PC-9 (cell line): ENCODE measurements at regions not wholly inside any gene's neighbourhood (a gene's known extent, or its start where the extent isn't known, plus 50 kb on each side); places are given as distances from the start of the nearest gene placed in this dataset.

Experiments
- BruUV-seq: library from RNA; stranded (reverse); fragments of 400-500 nt; replicated peaks from 2 replicates; lab custom pipeline; 2021; lab: Mats Ljungman, UMichigan
- CTCF ChIA-PET: fragments of 300-600 bp; sonication (Branson Sonifier 250); formaldehyde crosslinking; loops from one replicate; lab custom pipeline; 2022; ENCODE audit warnings: antibody characterized with exemption; lab: Charles Lee
- POLR2A ChIA-PET: fragments of 300-600 bp; sonication (Branson Sonifier 250); formaldehyde crosslinking; loops from one replicate; lab custom pipeline; 2022; ENCODE audit warnings: antibody characterized with exemption; ENCODE audit not compliant: unreplicated experiment; lab: Charles Lee
- DNase-seq, 2 experiments: peaks; one replicate each; pipeline versions ENCODE4 v3.0.0 to v3.0.0-alpha.2; 2015 to 2022; ENCODE audit warnings: mixed read lengths in 1 of 2
- H2AFZ ChIP-seq: fragments of 200-600 bp; sonication (generic); 2 replicates; pipeline ENCODE4 v1.8.1; 2017; ENCODE audit warnings: antibody characterized with exemption
- H3F3A ChIP-seq: fragments of 200-600 bp; sonication (generic); 2 replicates; pipeline ENCODE4 v1.8.1; 2017; ENCODE audit warnings: antibody characterized with exemption, mild to moderate bottlenecking, low read depth; ENCODE audit not compliant: insufficient read depth
- H3K27ac ChIP-seq: fragments of 200-600 bp; sonication (generic); 2 replicates; pipeline ENCODE4 v1.6.1; 2016; ENCODE audit warnings: mixed run types
- H3K27me3 ChIP-seq: fragments of 200-600 bp; sonication (generic); 2 replicates; pipeline ENCODE4 v1.6.1; 2016; ENCODE audit warnings: low read depth, mixed run types; ENCODE audit not compliant: insufficient read depth
- H3K36me3 ChIP-seq: fragments of 200-600 bp; sonication (generic); 2 replicates; pipeline ENCODE4 v1.6.1; 2016; ENCODE audit warnings: low read depth, mixed run types
- H3K4me1 ChIP-seq: fragments of 200-600 bp; sonication (generic); replicated peaks from 2 replicates; pipeline ENCODE4 v1.6.1; 2016; ENCODE audit warnings: mixed run types; ENCODE audit not compliant: insufficient read depth
- H3K4me2 ChIP-seq: fragments of 200-600 bp; sonication (generic); 2 replicates; pipeline ENCODE4 v1.6.1; 2017; ENCODE audit warnings: mixed run types
- H3K4me3 ChIP-seq: fragments of 200-600 bp; sonication (generic); 2 replicates; pipeline ENCODE4 v1.6.1; 2016; ENCODE audit warnings: mixed run types
- H3K79me2 ChIP-seq: fragments of 200-600 bp; sonication (generic); 2 replicates; pipeline ENCODE4 v1.6.1; 2017; ENCODE audit warnings: low read depth, mixed run types
- H3K9me2 ChIP-seq: fragments of 200-600 bp; sonication (generic); 2 replicates; pipeline ENCODE4 v1.8.1; 2017; ENCODE audit warnings: mild to moderate bottlenecking; ENCODE audit not compliant: insufficient read depth
- H3K9me3 ChIP-seq: fragments of 200-600 bp; sonication (generic); 2 replicates; pipeline ENCODE4 v1.8.1; 2016; ENCODE audit warnings: low read depth; ENCODE audit not compliant: insufficient read depth
- H4K20me1 ChIP-seq: fragments of 200-600 bp; sonication (generic); 2 replicates; pipeline ENCODE4 v1.8.1; 2017; ENCODE audit not compliant: insufficient read depth
- EZH2 ChIP-seq: fragments of 200-600 bp; sonication (generic); IDR thresholded peaks from 2 replicates; pipeline ENCODE4 v1.8.0; 2017; ENCODE audit warnings: antibody characterized with exemption, low read depth
- intact Hi-C: fragments of 100-400 bp; cut with micrococcal nuclease; formaldehyde crosslinking; loops from one replicate; pipeline ENCODE4 v1.10.0; 2022; ENCODE audit not compliant: unreplicated experiment
- TF ChIP-seq, protein P1 (sequence below): fragments of 200-600 bp; sonication (generic); conservative IDR thresholded peaks from 2 replicates; pipeline ENCODE4 v1.6.1; 2017; ENCODE audit warnings: mixed run types, antibody characterized with exemption, mild to moderate bottlenecking, moderate library complexity

- no peak for DNase-seq
- no peaks in the 10 kb centered on the region for H3K27me3 ChIP-seq
- CTCF ChIA-PET, result no interaction called here
- no peak overlapping the region for H2AFZ ChIP-seq
- no peaks in the 10 kb centered on the region for H3K4me1 ChIP-seq
- H3K4me3 ChIP-seq, result no peak overlapping the region
- POLR2A ChIA-PET, result no interaction called here
- H3K27ac ChIP-seq, result no peak overlapping the region
- BruUV-seq, result no TSS peak
- no peak for TF ChIP-seq EZH2
- TF ChIP-seq, protein P1, sequence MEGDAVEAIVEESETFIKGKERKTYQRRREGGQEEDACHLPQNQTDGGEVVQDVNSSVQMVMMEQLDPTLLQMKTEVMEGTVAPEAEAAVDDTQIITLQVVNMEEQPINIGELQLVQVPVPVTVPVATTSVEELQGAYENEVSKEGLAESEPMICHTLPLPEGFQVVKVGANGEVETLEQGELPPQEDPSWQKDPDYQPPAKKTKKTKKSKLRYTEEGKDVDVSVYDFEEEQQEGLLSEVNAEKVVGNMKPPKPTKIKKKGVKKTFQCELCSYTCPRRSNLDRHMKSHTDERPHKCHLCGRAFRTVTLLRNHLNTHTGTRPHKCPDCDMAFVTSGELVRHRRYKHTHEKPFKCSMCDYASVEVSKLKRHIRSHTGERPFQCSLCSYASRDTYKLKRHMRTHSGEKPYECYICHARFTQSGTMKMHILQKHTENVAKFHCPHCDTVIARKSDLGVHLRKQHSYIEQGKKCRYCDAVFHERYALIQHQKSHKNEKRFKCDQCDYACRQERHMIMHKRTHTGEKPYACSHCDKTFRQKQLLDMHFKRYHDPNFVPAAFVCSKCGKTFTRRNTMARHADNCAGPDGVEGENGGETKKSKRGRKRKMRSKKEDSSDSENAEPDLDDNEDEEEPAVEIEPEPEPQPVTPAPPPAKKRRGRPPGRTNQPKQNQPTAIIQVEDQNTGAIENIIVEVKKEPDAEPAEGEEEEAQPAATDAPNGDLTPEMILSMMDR, result no peak
- H4K20me1 ChIP-seq, result no peaks in the 10 kb centered on the region
- no peaks in the 10 kb centered on the region for H3K9me2 ChIP-seq
- peaks cover 16% of the 10 kb centered on the region for H3K79me2 ChIP-seq
- H3F3A ChIP-seq, result peaks cover 3% of the 10 kb centered on the region; the same call in 1 of the 2 replicates
- intact Hi-C loops, result no loop called here
- H3K36me3 ChIP-seq, result no peaks in the 10 kb centered on the region
- H3K9me3 ChIP-seq, result no peaks in the 10 kb centered on the region
- no peak overlapping the region for H3K4me2 ChIP-seq
Observed at GRCh38 chr3:81983382-81983781, 221.9 kb upstream of the GBE1 start.

- Histone ChIP-seq H3K9me2 (no peaks in the 10 kb centered on the region), H3K9me3 (no peaks in the 10 kb centered on the region), H3K36me3 (no peaks in the 10 kb centered on the region), H3K4me2 (peak overlapping the region; percentile 18), H3K4me3 (0 out of 2 replicates have a peak overlapping the region, but pooled peaks have one; percentile 7), H3K27me3 (no peaks in the 10 kb centered on the region), H2AFZ (peak overlapping the region; percentile 69), H3F3A (0 out of 2 replicates have a peak, but pooled peaks cover 3% of the 10 kb centered on the region), H3K27ac (0 out of 2 replicates have a peak overlapping the region, but pooled peaks have one; percentile 30), H4K20me1 (no peaks in the 10 kb centered on the region), H3K4me1 (no peaks in the 10 kb centered on the region), H3K79me2 (no peaks in the 10 kb centered on the region)
- intact Hi-C loops, result no loop called here
- no peak for TF ChIP-seq EZH2
- TF ChIP-seq, protein P1, result no peak
- CTCF ChIA-PET, result no interaction called here
- POLR2A ChIA-PET, result no interaction called here
- no TSS peak for BruUV-seq
- DNase-seq, result peak; percentile 4 to 39
Observed at GRCh38 chr3:81980596-81981494, 219.4 kb upstream of the GBE1 start.

- no peaks in the 10 kb centered on the region for H4K20me1 ChIP-seq
- H3K4me2 ChIP-seq, result no peak overlapping the region
- BruUV-seq, result no TSS peak
- H3K4me3 ChIP-seq, result no peak overlapping the region
- H2AFZ ChIP-seq, result no peak overlapping the region
- ChIA-PET POLR2A (no interaction called here), CTCF (no interaction called here)
- intact Hi-C loops, result no loop called here
- H3K79me2 ChIP-seq, result no peaks in the 10 kb centered on the region
- H3K27ac ChIP-seq, result no peak overlapping the region
- no peaks in the 10 kb centered on the region for H3K9me2 ChIP-seq
- H3K4me1 ChIP-seq, result no peaks in the 10 kb centered on the region
- H3K36me3 ChIP-seq, result no peaks in the 10 kb centered on the region
- no peaks in the 10 kb centered on the region for H3F3A ChIP-seq
- no peaks in the 10 kb centered on the region for H3K9me3 ChIP-seq
- DNase-seq, result no peak
- H3K27me3 ChIP-seq, result no peaks in the 10 kb centered on the region
- TF ChIP-seq EZH2, result no peak
- TF ChIP-seq, protein P1, result no peak
Observed at GRCh38 chr3:81974751-81975150, 213.3 kb upstream of the GBE1 start.
